NCI-H345 treated with DMSO at 0.1 percent for 48 hours (cell line): ENCODE measurements at regions not wholly inside any gene's neighbourhood (a gene's known extent, or its start where the extent isn't known, plus 50 kb on each side); places are given as distances from the start of the nearest gene placed in this dataset.

Source experiments
- DNase-seq: peaks from one replicate; lab custom pipeline; 2025; ENCODE audit not compliant: unreplicated experiment; lab: John Stamatoyannopoulos, UW

DNA sequence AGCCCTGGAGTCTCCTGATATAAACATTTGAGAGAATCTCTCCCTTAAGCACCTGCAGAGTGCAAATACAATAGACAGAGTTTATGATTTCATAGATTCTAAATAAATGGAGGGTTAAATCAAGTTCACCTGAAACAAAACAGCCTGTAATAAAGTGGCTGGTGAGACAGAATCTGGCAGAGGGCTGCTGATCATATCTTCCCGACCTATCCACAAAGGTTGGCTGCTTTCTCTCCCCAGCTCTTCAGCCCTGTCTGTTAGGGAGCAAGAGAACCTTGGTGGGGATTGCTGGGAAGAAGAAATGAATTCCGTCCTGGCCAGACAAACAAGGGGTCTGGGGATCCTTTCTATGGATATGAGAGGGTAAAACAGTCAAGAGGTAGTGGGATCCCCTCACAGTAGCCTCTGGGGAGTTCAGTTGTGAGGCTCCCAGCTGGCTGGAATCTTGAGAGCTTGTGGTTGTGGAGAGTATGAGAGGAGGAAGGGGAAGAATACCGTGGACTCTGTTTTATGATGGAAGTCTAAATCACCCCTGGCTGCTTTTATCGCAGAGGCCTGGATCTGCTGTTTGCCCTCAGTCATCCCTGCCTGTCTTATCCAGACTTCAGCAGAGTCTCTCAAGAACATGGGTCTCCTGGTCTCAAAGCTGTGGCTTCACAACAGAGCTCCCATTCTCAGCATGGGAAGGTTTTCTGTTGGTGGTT lies 451.3 kb downstream of the NTRK3 start:
- DNase-seq, result no peak

DNA sequence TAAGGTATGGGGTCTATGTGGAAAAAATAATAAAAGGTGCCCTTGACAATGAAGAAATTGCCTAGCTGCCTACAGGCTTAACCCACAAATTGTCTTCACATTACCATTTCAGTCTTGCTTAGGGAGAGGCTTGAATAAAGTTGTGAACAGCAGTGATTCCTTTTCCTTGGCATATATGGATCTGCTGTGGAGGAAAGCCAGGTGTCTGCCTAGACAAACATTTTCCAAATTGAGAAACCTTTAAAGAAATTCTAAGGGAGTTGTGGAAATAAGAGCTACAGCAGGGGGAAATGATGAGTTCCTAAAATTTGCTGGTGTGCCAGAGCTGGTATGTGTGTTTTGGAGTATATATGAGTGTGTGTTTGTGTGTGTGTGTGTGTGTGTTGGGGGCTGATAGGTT lies 452.1 kb downstream of the NTRK3 start:
- DNase-seq, result no peak

DNA sequence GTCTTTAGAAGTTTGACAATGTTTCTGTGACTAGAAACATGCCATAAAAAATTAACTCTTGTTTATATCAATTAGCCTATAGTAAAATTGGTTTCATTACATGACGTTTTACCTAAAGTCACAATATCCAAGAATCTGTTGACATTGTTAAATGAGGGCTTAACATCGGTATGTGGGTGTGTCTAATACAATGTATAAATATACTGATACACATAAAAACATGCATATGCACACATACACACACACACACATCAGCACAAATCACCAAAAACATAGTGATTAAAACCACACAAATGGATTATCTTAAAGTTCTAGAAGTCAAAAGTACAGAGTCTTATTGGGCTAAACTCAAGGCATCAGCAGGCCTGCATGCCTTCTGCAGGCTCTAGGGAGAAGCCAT lies 456.7 kb downstream of the NTRK3 start:
- no peak for DNase-seq

DNA sequence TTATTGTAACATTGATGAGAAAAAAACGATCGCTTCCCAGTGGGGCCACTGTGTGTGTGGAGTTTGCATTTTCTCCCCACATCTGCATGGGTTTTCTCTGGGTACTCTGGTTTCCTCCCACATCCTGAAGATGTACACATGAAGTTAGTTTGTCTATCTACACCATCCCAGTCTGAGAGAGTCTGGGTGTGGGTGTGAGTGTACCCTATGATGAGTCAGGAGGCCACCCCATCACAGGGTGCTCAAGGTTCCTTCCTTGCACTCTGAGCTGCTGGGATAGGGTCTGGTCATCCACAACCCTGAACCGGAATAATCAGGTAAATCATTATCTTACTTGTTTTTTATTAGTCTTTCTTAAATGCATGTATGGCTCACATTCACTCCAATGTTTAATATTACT lies 457.1 kb downstream of the NTRK3 start:
- DNase-seq, result no peak

DNA sequence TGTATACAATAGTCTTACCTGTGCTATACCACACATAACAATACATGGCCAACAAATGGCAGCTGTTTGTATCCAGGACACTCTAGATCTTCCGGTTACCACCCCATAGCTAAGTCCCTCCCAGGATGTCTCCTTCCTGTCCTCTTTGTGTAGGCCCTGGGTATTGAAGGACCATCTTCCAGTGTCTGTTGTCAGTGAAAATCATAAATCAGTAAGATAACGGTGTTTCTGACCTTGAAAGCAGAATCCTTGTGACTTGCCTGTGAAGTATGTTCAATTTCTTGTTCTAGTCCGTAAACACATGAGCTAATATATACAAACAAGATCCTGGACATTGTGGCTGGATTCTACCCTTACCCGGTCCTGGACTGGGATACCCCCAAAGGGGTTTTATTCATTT lies 462.8 kb downstream of the NTRK3 start:
- DNase-seq, result no peak

DNA sequence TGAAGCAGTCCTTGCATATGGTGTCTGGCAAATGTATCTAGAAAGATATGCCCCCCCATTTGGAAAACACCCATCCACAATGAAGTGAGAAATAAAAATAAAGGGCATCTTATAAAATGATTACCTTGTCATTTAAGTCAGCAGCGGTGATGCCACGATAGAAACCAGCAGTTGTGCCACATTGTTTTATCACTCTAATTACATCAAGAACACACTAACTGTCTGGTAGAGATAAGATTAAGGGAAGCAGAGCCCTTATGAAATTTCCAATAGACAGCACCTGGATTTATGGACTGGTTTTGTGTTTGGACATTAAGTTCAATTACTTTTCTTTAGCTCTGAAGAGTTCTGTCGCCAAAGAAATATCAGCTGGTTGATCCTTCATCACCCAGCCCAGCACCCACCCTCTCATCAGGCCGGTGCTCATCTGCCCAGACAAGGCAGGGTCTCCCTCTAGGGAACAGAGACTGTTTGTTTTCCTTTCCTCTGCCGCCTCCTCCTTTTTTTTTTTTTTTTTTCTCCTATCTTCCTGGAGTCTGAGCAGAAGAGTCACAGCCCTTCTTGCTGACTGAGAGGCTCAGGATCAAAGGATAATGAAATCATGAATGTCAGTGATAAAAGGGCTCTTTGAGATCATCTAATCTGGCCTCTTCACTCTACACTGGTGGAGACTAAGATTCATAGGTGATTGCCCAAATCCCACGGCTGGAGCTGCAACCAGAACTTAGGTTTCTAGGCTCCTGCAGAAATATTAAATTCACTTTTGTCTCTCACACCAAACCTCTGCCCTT lies 464.1 kb downstream of the NTRK3 start:
- no peak for DNase-seq

DNA sequence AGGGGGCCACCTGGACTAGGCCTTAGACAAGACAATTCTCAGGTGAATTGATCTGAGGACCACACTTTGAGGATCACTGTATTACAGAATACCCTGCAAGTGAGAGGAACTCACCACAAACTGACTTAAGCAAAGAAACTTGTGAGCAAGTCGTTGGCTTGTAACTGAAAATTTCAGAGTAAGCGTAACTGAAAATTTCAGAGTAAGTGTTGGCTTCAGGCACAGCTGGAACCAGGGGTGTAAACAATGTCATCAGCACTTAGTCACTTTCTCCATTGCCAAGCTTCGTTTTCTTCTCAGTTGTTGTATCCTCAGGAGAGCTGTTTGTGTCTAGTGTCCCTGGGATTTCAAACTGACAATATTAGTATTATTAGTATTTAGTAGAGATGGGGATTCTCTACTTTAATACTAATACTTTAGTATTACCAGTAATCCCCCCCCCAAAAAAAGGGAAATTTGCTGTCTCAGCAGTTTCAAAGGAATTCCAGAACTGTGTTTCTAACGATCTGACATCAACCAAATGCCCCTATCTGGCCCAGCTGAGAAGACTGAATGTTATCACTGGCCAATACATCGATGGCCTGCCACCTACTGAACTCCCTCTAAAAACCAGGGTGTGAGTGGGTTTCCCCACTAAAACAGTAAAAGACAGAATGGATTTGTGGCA lies 474.4 kb downstream of the NTRK3 start:
- no peak for DNase-seq

DNA sequence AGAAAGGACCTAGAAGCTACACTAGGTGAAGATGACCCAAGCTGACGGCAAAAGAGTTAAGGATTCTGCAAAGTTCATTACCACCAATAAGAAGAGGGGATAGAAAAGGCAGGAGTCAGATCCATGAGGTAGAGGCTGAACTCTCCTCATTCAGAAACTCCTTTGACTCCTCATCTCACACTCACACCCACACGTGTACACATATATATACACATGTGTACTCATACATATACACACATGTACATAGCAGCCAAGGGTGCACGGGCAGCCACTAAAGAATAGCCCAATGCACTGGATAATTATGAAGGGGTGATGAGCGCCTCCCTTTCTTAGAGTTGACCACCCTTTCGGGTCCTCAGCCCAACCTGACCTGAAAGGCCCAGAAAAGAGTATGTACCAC lies 476.8 kb downstream of the NTRK3 start:
- DNase-seq, result no peak

DNA sequence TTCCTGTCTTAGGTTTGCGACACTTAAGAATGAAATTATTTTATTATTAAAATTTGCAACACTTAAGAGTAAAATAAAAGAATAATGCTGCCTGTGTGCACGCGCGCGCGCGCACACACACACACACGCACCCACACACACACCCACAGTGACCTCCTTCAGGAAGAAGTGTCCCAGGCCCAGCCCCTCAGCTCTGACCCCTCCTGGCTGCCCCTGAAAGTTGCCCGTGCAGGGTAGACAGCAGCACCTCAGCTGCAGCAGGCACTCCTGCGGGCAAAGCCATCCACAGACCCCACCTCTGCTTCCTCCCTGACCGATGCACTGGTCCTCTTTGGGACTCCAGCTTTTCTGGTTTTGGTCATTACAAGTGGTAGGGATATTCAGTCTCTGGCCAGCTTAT lies 478.2 kb downstream of the NTRK3 start:
- no peak for DNase-seq

DNA sequence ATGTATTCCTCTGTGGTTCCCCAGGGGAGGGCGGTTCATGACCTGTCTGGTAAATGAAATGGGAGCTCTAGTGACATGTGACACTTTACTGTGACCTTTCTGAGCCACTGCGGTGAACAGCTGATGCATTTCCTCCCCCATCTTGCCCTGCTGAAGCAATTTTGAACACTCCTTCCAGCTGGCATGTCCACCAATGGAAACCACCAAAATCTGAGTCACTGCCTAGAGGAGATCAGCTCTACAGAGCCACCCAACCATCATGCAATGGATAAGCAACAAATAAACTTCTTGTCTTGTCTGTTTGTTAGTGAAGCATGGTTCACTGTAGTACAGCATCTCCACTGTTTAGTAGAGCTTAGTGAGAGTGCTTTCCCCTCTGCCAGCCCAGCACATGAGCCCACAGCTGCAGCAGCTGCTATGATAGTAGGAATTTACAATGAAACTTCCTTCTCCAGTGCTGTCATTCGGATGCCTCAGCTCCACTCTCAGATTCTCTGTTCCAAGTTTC lies 479.4 kb downstream of the NTRK3 start:
- DNase-seq, result no peak

DNA sequence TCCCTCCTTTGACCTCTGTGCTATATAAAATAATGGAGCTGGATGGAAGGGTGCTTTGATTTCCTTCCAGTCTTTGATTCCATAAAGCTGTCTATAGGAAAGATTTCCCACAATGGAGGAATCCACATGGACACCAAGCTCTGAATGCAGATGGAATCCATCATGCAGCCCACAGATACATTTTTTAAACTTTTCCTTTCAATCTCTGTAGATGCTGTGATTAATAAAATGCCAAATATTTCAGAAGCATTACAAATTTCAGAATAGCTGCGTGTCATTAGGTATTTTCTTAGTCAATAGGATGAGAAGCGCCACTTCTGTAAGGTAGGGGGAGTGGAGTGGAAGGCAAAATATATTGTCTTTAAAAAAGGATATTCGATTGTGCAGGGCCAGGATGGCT lies 489.0 kb downstream of the NTRK3 start:
- DNase-seq, result no peak

DNA sequence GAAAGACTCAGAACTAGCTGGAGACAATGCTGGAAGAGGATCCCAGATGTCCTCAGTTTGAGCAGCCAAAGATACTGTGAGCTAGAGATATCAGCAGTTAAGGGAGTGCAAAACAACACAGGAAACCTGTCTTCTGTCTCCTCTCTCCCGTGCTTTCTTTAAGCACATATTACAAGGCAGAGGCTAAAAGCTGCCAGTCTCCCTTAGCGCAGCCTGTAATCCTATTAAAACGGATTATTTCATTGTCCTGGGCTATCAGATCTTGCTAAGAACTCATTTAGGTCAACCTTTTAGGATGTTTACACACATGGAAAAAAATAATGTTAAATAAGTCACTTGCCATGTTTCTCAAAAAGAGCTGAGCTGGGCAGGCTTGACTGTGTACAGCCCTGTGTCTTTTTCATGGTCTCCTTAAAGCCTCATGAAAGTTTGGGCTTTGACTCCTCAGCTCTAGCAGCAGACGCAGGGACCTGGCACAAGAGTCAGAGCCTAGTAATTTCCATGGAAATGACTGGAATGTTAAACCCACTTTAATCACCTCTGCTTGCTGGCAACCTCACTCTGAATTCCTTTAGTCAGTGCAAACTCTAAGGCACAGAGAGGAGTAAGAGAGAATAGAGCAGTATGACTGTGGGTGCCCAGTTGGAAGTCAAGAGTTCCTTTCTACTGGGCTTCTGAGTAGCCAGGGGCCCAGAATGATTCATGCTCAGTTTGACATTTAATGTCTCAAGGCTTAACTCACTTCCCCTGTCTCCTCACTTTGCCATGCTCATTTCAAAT lies 491.9 kb downstream of the NTRK3 start:
- DNase-seq, result no peak

DNA sequence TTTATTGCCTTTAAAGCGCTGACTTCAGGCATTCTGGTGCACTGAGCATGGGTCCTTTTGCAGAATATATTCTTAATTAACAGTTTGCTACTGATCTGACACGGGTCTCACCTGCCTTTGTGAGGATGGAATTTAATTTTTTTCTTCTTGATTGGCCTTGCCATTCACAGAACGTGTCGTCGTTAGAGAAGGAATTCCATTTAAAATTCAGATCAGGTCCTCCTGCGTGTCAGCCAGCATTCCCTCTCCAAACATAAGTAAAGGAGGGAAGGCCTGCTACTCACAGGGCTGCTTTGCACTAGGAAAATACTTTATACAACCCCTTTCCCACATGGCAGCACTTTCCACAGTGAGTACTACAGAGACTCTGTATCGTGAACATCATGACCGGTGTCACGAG lies 492.7 kb downstream of the NTRK3 start:
- no peak for DNase-seq

DNA sequence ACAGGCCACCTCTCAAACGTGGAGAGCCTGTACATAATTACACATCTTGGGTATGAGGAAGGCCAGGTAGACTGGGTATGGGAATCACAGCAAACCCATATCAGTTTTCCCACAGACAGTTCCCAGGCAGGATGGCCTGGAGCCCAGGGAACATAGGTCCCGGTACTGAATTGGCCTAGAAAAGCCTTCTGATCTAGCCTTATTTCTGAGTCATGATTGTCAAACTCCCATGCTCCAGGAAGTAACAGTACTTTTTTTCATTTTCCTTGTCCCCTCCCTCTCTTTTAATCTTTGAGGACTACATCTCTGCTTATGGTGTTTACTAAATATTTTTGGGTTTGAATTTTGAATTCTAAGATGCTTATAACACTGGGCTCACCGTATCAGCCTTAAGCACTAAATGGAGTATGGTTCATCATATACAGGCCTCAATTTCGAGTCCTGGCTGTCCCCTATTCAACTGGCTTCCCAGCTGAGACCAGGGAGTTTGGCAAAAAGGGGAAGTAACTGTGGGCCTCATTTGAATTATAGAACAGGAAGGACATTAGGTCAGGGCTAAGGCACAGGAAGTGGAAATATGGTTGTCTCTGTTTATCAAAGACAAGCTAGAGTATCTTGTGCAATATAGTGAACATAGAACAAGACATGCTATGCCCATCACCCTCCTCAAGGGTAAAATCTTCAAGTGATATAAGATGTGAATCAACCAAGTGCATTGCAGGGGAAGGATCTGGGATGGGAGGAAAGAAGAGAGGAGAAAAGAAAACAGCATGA lies 494.6 kb downstream of the NTRK3 start:
- DNase-seq, result no peak

DNA sequence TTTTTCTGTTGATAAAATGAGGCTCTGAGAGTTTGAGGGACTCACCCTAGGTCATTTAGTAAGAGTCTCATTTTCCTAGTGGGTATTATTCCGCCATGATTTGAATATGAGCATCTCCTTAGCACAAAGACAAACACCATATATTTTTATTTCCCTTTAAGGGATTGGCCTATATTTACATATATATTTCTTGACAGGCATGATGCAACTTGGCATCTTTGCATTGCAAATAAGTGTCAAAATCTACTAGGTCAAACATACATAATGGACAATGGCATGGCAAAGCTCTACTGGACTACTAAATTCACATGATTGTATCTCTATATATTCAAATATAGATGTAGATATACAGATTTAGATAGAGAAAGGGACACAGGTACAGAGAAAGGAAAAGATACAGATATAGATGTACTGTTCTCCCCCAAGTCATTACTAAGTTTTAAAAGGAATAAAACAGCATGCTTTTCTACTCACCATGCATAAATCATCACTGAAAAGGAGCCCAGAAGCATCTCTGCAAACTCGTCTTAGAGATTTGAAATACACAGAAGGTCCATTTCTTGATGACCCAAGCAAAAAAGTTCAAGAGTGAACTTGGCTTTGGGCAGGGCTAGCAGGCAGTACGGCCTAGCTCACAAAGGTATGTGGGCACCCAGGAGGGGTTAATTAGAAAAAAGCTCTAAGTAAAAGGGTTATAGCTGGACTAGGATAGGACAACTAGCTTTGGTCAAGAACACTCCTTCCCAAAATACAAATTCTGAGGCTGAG lies 495.8 kb downstream of the NTRK3 start:
- DNase-seq, result no peak

DNA sequence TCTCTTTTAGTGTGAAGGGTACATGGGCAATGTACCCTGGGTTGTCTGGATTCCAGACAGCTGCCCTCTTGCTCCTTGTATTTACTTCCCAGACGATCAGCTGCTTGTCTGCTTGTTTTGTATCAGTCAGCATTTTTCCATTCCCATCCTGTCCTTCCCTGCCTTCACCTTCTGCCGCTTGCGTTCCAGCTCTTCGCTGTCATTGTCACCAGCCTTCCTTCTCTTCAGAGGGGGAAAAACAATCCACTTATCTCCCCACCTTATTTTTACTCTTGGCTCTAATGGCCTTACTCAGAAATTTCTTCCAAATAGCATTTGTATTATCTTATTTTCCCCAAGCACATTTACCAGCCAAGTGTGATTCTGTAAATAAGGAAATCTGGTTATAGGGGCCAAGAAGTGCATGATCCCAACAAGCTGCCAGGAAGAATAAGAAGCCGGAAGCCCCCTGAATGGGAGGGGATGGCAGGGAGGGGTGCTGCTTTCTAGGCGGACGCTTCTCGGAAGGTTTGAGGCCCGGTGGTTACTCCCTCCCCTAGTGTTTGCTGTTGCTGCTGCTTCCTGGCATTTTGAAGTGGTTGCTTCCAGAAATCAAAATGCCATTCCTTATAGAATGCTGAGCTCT lies 497.6 kb downstream of the NTRK3 start:
- DNase-seq, result no peak

DNA sequence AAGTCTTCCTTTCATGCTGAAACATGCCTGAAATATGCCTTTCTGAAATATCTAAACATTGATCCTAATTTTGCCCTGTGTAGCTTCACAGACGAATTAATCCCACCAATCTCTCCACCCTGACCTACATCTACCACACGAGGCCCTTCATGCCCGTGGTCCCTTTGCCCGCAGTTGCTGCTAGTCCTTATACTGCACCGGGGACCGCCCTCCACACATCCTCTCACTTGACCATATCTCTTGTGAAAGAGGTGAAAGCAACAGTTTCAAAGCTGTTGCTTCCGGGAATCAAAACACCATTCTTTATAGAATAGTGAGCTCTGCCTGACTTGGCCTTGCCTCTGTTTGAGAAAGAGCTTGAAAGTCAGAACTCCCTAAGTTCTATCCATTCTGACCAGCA lies 499.5 kb downstream of the NTRK3 start:
- DNase-seq, result no peak

DNA sequence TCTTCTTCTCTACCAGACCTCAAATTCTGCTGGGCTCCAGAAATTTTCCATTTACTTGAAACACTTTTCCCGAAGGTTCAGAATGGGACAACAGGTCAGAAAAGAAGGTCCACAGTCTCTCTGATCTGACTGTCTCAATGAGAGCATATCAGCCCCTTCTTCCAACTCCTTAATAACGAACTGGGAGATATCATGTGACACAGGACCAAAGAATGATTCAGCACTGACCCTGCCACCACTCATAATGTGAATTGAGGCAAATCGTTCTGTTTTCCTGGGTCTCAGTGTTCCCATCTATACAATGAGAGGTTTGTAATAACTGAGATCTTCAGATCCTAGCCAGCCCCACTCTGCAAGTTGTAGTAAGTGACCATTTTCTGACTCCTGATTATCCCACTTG lies 500.5 kb downstream of the NTRK3 start:
- no peak for DNase-seq

DNA sequence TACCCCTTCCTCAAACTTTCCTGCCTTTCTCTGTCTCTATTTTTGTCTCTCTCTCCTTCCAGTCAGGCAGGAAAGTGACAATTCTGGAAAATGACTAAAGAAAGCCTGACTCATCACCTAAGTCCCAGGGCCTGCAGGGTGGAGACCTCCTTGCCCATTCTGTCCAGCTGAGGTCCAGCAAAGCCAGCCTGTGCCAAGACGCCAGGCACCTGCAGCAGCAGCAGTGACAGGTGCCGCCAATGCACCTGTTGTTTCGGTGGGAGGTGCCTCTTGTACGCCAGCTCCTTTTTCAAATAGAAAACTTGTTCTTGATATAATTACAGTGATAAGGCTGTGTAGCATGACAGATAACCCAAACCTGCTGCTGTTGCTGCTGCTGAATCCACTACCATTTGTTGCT lies 501.3 kb downstream of the NTRK3 start:
- peak; percentile 42 for DNase-seq
